Esophagus squamous epithelium (tissue), 4 donors: ENCODE measurements at regions not wholly inside any gene's neighbourhood (a gene's known extent, or its start where the extent isn't known, plus 50 kb on each side); places are given as distances from the start of the nearest gene placed in this dataset.

ENCODE experiments used
- CTCF ChIP-seq, 6 experiments: fragments of 450-650 bp in 4 of 6; fragments of 200-600 bp in 2 of 6; sonication (generic) in 2 of 6; IDR thresholded peaks; one replicate each; pipeline ENCODE4 v1.5.1; 2016 to 2019; ENCODE audit warnings: antibody characterized with exemption in 6 of 6, mild to moderate bottlenecking in 4 of 6, moderate library complexity in 4 of 6
- POLR2A ChIP-seq, 4 donors: fragments of 450-650 bp; IDR thresholded peaks; one replicate each; pipeline ENCODE4 v1.6.1; 2017; ENCODE audit warnings: antibody characterized with exemption in 4 of 4, mild to moderate bottlenecking in 4 of 4, moderate library complexity in 3 of 4

- no peak for TF ChIP-seq CTCF (IDR thresholded peaks at IDR 0.05)
- TF ChIP-seq POLR2A (IDR thresholded peaks at IDR 0.05), result no peak
These were observed 476.5 kb upstream of the TBX3 start for GRCh38 chr12:115160271-115161128.
